Upper lobe of left lung (tissue), 6 donors: ENCODE measurements at regions not wholly inside any gene's neighbourhood (a gene's known extent, or its start where the extent isn't known, plus 50 kb on each side); places are given as distances from the start of the nearest gene placed in this dataset.

Experiments used
- ATAC-seq, 2 donors: fragments of 200-7000 bp; cut with Tn5 transposase; one replicate each; pipeline ENCODE4 v1.9.1; 2022; ENCODE audit warnings: mild to moderate bottlenecking in 2 of 2, moderate library complexity in 2 of 2; ENCODE audit not compliant: low FRiP score in 2 of 2
- DNase-seq, 2 donors: peaks; one replicate each; pipeline ENCODE4 v3.0.0-alpha.2; 2019 to 2020
- H3K27ac ChIP-seq, 4 donors: fragments of 200-600 bp; sonication (generic); one replicate each; pipeline ENCODE4 v1.5.1; 2016 to 2019
- H3K27me3 ChIP-seq, 4 donors: fragments of 200-600 bp; sonication (generic); one replicate each; pipeline ENCODE4 v1.5.1; 2017 to 2019
- H3K36me3 ChIP-seq, 4 donors: fragments of 200-600 bp; sonication (generic); one replicate each; pipeline ENCODE4 v1.5.1; 2016 to 2019
- H3K4me1 ChIP-seq, 4 donors: fragments of 200-600 bp; sonication (generic); one replicate each; pipeline ENCODE4 v1.5.1; 2018 to 2019
- H3K4me3 ChIP-seq, 4 donors: fragments of 200-600 bp; sonication (generic); one replicate each; pipeline ENCODE4 v1.5.1; 2017 to 2019; ENCODE audit warnings: mild to moderate bottlenecking in 2 of 4, moderate library complexity in 1 of 4
- H3K9me3 ChIP-seq, 4 donors: fragments of 200-600 bp; sonication (generic); one replicate each; pipeline ENCODE4 v1.5.1; 2018 to 2019
- CTCF ChIP-seq, 6 experiments: fragments of 450-650 bp in 4 of 6; fragments of 200-600 bp in 2 of 6; sonication (generic) in 2 of 6; IDR thresholded peaks; one replicate each; pipeline ENCODE4 v1.5.1; 2016 to 2019; ENCODE audit warnings: antibody characterized with exemption in 6 of 6
- EP300 ChIP-seq, 4 donors: sonication (generic); formaldehyde crosslinking; IDR thresholded peaks; one replicate each; pipeline ENCODE4 v1.5.1; 2017; ENCODE audit warnings: antibody characterized with exemption in 4 of 4, control low read depth in 2 of 4
- POLR2A ChIP-seq, 4 donors: fragments of 450-650 bp; IDR thresholded peaks; one replicate each; pipeline ENCODE4 v1.5.1; 2016 to 2017; ENCODE audit warnings: antibody characterized with exemption in 4 of 4, mild to moderate bottlenecking in 2 of 4
- POLR2AphosphoS5 ChIP-seq, 2 donors: sonication (generic); formaldehyde crosslinking; IDR thresholded peaks; one replicate each; pipeline ENCODE4 v1.5.1; 2017; ENCODE audit warnings: antibody characterized with exemption in 2 of 2
- WGBS, 2 donors: methylation state at CpG; one replicate each; pipeline ENCODE4 v1.1.5; 2017 to 2018; 5-methylcytosine and 5-hydroxymethylcytosine counted together
- donor health status: DM: no; HTN: no; CAD: no; lungs with moderate emphysema.
- donor health status: DM: no; HTN: yes; CAD: no; lungs with severe emphysema.

- Histone ChIP-seq H3K4me3 (no peak overlapping the region), H3K4me1 (no peaks in the 10 kb centered on the region), H3K27ac (no peak overlapping the region), H3K27me3 (no peaks in the 10 kb centered on the region), H3K9me3 (peaks cover 0 to 17% (median 13%) of the 10 kb centered on the region in 4 donors), H3K36me3 (no peaks in the 10 kb centered on the region)
- ATAC-seq, result no peak
- no peak for TF ChIP-seq CTCF (IDR thresholded peaks at IDR 0.05)
- no peak for TF ChIP-seq POLR2AphosphoS5 (IDR thresholded peaks at IDR 0.05)
- no peak for TF ChIP-seq POLR2A (IDR thresholded peaks at IDR 0.05)
- TF ChIP-seq EP300 (IDR thresholded peaks at IDR 0.05), result no peak
- WGBS, 2 donors, result 92 to 94% methylated on average over 3 of the region's 3 CpGs
- no peak for DNase-seq
Measured at GRCh38 chr22:48672387-48672786, 1155.3 kb downstream of the BRD1 start.

GRCh38 chr22:48670731-48671130, 1156.9 kb downstream of the BRD1 start:
- H3K36me3 ChIP-seq, result no peaks in the 10 kb centered on the region
- ATAC-seq (no peak), DNase-seq (no peak)
- 79 to 100% methylated on average over 1 to 5 of the region's 5 CpGs for WGBS, 2 donors
- H3K4me1 ChIP-seq, result no peaks in the 10 kb centered on the region
- no peak overlapping the region for H3K27ac ChIP-seq
- no peak overlapping the region for H3K4me3 ChIP-seq
- H3K27me3 ChIP-seq, result no peaks in the 10 kb centered on the region
- peaks cover 0 to 17% (median 13%) of the 10 kb centered on the region in 4 donors for H3K9me3 ChIP-seq
- no peak for TF ChIP-seq POLR2A (IDR thresholded peaks at IDR 0.05)
- TF ChIP-seq POLR2AphosphoS5 (IDR thresholded peaks at IDR 0.05), result no peak
- no peak for TF ChIP-seq EP300 (IDR thresholded peaks at IDR 0.05)
- TF ChIP-seq CTCF (IDR thresholded peaks at IDR 0.05), result no peak

GRCh38 chr22:48669986-48670716, 1157.5 kb downstream of the BRD1 start:
- H3K27ac ChIP-seq, result no peak overlapping the region
- no peak for TF ChIP-seq EP300 (IDR thresholded peaks at IDR 0.05)
- TF ChIP-seq POLR2AphosphoS5 (IDR thresholded peaks at IDR 0.05), result no peak
- no peak for TF ChIP-seq CTCF (IDR thresholded peaks at IDR 0.05)
- no peak for TF ChIP-seq POLR2A (IDR thresholded peaks at IDR 0.05)
- H3K4me3 ChIP-seq, result no peak overlapping the region
- no peaks in the 10 kb centered on the region for H3K27me3 ChIP-seq
- DNase-seq (peak in 1 of 2 donors; percentile 32), ATAC-seq (no peak)
- no peaks in the 10 kb centered on the region for H3K4me1 ChIP-seq
- H3K9me3 ChIP-seq, result peaks cover 0 to 17% (median 13%) of the 10 kb centered on the region in 4 donors
- no peaks in the 10 kb centered on the region for H3K36me3 ChIP-seq
- 93 to 94% methylated on average over 16 to 23 of the region's 23 CpGs for WGBS, 2 donors

- Histone ChIP-seq H3K9me3 (peaks cover 0 to 17% (median 13%) of the 10 kb centered on the region in 4 donors), H3K27ac (no peak overlapping the region), H3K36me3 (no peaks in the 10 kb centered on the region), H3K4me1 (no peaks in the 10 kb centered on the region), H3K27me3 (no peaks in the 10 kb centered on the region), H3K4me3 (no peak overlapping the region)
- TF ChIP-seq CTCF (IDR thresholded peaks at IDR 0.05), result no peak
- TF ChIP-seq EP300 (IDR thresholded peaks at IDR 0.05), result no peak
- no peak for TF ChIP-seq POLR2AphosphoS5 (IDR thresholded peaks at IDR 0.05)
- TF ChIP-seq POLR2A (IDR thresholded peaks at IDR 0.05), result no peak
- WGBS, 2 donors, result 67 to 100% methylated on average over 4 to 7 of the region's 8 CpGs
- DNase-seq (no peak), ATAC-seq (no peak)
Measured at GRCh38 chr22:48669226-48669625, 1158.4 kb downstream of the BRD1 start.

- WGBS, 2 donors, result 66 to 70% methylated on average over 14 of the region's 14 CpGs
- DNase-seq (no peak), ATAC-seq (no peak)
- H3K27me3 ChIP-seq, result no peaks in the 10 kb centered on the region
- H3K4me3 ChIP-seq, result no peak overlapping the region
- H3K27ac ChIP-seq, result no peak overlapping the region
- peaks cover 0 to 21% (median 10%) of the 10 kb centered on the region in 4 donors for H3K9me3 ChIP-seq
- no peak for TF ChIP-seq POLR2A (IDR thresholded peaks at IDR 0.05)
- TF ChIP-seq POLR2AphosphoS5 (IDR thresholded peaks at IDR 0.05), result no peak
- TF ChIP-seq CTCF (IDR thresholded peaks at IDR 0.05), result no peak
- no peak for TF ChIP-seq EP300 (IDR thresholded peaks at IDR 0.05)
- H3K4me1 ChIP-seq, result no peaks in the 10 kb centered on the region
- H3K36me3 ChIP-seq, result no peaks in the 10 kb centered on the region
Measured at GRCh38 chr22:48667289-48667688, 1160.4 kb downstream of the BRD1 start.
